Esophagus muscularis mucosa (tissue), 4 donors: ENCODE measurements at regions not wholly inside any gene's neighbourhood (a gene's known extent, or its start where the extent isn't known, plus 50 kb on each side); places are given as distances from the start of the nearest gene placed in this dataset.

ENCODE experiments used
- CTCF ChIP-seq, 3 experiments: fragments of 200-600 bp in 2 of 3; fragments of 450-650 bp in 1 of 3; sonication (generic) in 2 of 3; IDR thresholded peaks; one replicate each; pipeline ENCODE4 v1.5.1; 2017 to 2019; ENCODE audit warnings: antibody characterized with exemption in 3 of 3, mild to moderate bottlenecking in 2 of 3, moderate library complexity in 1 of 3
- EP300 ChIP-seq: sonication (generic); formaldehyde crosslinking; IDR thresholded peaks from one replicate; pipeline ENCODE4 v1.6.1; 2017; ENCODE audit warnings: antibody characterized with exemption
- POLR2A ChIP-seq: fragments of 450-650 bp; IDR thresholded peaks from one replicate; pipeline ENCODE4 v1.6.1; 2017; ENCODE audit warnings: antibody characterized with exemption, moderate library complexity, mild to moderate bottlenecking, low read depth
- POLR2AphosphoS5 ChIP-seq, 2 donors: sonication (generic); formaldehyde crosslinking; IDR thresholded peaks; one replicate each; pipeline ENCODE4 v1.6.1; 2017; ENCODE audit warnings: antibody characterized with exemption in 2 of 2

DNA sequence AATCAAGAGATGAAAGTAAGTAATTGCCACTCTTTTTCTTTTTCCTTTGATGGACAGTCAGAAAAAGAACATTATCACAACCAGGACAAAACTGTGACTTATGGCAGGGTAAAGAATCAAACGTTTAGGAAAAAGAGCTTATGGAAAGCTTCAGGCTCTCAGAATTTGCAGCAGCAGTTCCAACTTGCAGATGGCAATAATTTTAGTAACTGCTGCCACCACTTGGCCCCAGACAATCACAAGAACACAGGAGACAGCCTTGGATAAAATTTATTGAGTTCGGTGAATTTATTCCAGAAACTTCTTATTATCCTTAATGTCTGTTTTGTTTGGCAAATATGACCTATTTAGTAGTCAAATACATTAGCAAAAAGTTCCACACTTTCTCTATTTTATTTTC is 804.4 kb downstream of the BRINP3 start:
- TF ChIP-seq POLR2AphosphoS5 (IDR thresholded peaks at IDR 0.05) (no peak), POLR2A (no peak), CTCF (IDR thresholded peaks at IDR 0.05) (no peak), EP300 (no peak)
